GM21447 (cell line): ENCODE measurements at regions not wholly inside any gene's neighbourhood (a gene's known extent, or its start where the extent isn't known, plus 50 kb on each side); places are given as distances from the start of the nearest gene placed in this dataset.

Source experiments
- ATAC-seq: cut with Tn5 transposase; IDR thresholded peaks from one replicate; pipeline ENCODE4 v1.9.1; 2021; ENCODE audit not compliant: unreplicated experiment

- ATAC-seq, result no peak
These were observed 54.3 kb upstream of the ZNF800 start for GRCh38 chr7:127446842-127447241.
